T-helper 9 cell (primary cell): ENCODE measurements at regions not wholly inside any gene's neighbourhood (a gene's known extent, or its start where the extent isn't known, plus 50 kb on each side); places are given as distances from the start of the nearest gene placed in this dataset.

Experiments
- DNase-seq: peaks from one replicate; pipeline ENCODE4 v3.0.0-alpha.2; 2020

DNA sequence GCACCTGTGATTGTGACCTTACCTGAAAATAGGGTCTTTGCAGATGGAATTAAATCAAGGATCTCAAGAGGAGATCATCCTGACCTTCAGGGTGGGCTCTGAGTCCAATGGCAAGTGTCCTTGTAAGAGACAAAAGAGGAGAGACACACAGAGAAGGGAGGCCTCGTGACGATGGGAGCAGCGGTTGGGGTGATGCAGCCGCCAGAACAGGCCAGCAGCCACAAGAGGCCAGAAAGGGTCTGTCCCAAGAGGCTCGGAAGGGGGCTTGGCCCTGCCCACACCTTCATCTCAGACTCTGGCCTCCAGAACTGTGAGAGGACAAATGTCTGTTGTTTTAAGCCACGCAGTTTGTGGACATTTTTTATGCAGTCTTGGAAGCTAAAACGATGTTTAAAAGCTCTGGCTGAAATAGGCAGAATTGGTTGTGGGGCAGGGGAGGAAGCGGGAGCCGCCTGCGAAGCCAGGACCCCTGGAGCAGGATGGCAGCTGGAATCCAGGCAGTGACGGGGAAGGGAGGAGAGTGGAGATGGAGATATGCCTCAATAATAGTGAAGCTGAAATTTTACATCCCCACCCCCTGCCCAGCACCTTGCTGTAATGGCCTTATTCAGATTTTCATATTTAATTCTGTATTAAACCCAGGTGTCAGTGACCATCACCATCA is 216.4 kb downstream of the ANKRD60 start:
- no peak for DNase-seq

DNA sequence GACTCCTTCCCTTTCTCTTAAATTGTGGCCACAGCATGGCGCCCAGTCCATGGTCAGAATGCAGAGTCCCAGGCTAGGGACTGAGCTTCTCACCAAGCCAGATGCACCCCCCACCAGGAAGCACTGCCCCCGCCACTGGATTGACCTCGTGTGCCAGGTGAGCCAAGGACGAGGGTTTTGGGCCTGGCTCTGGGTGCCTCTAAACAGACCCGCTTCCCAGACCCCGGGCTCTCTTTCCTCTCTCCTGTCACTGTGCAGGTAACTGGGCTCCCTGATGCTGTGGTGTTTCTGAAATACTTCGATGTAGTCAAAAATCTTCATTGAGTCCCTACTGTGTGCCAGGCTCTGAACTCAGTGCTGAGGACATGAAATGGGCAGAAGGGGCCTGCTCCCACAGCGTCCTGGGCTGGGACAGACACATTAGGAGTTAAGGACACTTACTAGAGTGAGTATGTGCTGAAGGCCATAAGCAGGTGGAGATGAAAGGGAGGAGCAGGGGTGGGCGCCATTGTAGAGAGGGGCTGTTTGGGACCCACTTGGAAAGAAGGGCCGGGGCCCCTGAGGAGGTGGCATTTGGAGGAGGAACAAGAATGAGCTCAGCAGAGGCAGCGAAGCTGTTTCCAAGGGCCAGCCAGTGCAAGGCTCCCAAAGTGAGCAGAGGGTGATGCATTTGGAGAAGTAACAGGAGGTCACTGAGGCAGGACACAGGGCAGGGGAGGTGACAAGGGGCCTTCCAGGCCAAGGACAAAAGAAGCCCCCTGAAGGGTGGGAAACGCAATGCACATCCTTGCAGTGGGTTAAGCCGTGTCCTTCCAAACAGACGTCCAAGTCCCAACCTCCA is 217.1 kb downstream of the ANKRD60 start:
- no peak for DNase-seq

DNA sequence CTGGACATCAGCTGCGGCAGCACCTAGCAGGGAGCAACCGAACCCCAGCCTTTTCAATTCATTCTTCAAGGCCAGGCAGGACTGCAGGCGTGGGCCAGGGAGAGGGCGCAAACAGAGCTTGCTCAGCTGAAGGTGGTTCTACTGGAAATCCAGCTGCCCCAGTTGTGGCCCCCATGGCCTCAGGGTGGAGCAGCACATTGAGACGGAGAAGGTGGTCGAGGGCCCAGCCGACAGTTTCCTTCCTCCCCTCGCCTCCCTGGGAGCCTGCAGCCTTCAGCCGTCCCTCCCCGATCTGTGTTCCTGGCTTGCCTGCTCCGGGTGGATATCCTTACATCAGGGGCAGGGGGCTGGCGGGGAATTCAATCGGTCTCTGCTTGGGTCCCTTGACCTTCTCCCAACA is 217.8 kb downstream of the ANKRD60 start:
- DNase-seq: no peak

DNA sequence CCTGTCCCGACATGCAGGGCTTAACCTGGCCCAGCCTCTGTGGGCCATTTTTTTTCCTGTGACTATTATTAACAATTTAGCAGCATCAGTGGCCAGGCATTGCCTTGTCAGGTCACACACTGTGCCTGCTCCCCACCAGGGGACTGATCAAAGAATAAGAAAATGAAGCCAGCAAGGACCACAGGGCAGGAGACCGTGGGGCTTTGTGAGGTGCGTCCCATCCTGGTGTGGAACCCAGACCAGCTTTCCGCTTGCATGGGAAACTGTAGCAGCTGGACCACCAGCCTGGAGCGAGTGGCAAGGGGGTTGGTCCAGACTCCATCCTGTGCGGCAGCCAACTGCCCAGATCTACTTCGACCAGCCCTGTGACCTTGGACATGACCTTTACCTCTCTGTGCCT is 218.3 kb downstream of the ANKRD60 start:
- no peak for DNase-seq

DNA sequence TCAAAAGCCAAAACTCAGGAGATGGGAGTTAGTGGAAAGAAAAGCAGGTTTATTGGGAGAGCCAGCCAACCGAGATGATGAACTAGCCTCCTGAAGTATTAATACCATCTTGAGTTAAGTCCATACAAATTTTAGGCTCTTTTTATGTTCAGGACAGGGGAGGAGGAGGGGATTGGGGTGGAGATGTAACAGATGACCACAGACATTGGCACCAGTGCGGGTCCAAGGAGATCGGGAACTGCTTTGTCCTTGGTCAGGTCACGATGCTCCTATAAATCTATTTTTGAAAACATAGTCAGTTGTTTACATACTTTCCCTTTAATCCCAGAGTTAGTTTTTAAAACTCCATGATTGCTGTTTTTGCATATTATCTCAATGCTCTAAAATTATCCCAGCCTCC is 219.6 kb downstream of the ANKRD60 start:
- no peak for DNase-seq

DNA sequence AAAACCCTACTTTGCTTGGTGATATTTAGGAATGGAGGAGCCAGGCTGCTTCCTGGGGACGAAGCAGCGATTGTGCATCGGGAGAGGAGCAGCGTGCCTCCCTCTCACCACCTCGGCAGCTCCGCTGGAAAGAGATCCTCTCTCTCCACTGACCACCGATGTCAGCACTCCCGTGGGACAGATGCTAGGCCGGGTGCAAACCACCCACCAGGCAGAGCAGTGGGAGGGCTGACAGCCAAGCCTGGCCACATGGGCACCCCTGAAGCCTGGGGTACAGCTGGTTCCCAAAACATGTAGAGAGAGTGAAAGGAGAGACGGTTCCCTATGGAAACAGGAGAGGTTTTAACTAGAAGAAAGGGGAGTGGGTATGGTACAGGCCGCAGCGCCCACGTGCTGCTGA is 220.0 kb downstream of the ANKRD60 start:
- DNase-seq: no peak

DNA sequence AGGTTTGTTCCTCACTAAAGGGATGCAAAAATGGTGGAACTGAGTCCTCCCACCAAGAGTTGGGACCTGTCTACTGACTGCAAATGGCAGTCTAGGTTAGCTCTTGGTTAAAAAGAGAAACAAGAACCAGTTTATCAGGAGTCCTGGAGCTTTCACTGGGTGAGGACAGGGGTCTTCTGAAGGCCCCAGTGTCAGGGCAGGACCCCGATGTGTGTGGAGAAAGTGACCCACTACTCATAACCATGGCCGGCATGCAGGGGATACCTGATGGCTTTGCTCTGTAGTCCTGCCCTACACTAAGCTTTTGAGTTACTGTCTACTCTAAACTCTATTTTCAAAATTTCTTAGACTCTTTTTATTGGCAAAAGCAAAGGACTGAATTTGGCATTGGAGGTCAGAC is 220.5 kb downstream of the ANKRD60 start:
- DNase-seq: no peak

DNA sequence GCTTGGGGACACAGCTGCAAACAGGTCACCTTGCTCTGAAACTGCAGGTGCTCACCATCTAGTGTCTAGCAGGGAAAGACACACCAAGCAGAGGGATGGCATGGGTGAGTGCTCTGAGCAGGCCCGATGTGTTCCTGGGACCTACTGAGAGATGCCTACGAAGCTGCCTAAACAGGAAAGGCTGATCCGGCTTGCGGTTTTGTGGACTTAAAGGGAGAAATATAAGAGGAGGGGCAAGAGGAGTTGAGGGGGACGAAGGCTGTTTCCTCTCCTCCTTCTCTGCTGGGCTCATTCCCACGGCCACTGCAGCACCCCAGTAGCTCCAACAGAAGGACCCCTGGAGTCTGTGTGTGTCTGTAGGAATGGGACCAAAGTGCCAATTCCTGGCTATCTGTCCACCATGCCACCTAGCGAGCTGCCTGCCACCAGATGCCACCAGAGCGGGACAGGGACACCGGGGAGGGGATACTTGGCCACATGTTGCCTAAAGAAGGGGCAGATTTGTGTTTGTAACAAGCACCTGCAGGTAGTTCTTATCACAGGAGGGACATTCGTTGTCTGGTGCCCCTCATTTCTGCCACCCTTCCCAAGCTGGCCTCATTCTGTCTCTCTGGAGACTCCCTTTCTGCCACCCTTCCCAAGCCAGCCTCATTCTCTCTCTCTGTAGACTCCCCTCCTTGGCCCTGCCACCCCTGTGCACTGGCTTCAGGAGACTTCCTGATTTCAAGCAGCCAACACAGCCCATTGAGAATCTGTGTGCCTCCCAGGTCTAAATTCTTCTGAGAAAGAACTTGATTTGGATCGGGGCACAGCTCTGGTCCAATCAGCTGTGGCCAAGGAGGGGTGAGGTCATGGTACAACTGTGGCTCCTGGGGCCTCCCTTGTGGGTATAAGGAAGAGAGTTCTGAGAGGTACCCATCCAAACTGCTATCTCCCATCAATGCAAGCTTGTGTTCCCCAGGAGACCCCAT is 221.8 kb downstream of the ANKRD60 start:
- no peak for DNase-seq

DNA sequence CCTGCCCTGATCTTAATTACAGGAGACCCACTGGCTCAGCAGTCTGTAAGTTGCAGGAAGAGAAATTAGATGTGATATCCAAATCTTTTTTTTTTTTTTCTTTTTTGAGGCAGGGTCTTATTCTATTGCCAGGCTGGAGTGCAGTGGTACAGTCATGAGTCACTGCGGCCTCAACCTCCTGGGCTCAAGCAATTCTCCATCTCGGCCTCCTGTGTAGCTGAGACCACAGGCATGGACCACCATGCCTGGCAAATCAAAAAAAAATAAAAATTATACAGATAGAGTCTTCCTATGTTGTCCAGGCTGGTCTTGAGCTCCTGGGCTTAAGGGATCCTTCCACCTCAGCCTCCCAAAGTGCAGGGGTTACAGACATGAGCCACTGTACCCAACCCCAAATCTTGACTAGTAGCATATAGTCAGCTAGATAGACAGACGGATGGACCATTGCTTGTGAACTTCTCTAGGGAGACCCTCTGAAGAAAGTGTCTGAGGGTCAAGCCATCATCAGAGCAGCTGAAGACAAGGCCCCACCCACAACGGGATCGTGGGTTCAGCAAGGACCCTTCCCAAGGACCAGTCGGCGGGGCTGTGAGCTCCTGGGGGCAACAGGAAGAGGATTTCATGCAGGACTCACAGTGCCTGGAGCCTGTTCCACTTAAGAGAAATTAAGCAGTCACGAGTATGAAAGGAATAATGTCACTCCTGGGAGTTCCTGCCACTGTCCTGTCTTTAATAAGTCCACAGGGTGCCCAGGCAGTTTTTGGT is 222.7 kb downstream of the ANKRD60 start:
- DNase-seq: no peak

DNA sequence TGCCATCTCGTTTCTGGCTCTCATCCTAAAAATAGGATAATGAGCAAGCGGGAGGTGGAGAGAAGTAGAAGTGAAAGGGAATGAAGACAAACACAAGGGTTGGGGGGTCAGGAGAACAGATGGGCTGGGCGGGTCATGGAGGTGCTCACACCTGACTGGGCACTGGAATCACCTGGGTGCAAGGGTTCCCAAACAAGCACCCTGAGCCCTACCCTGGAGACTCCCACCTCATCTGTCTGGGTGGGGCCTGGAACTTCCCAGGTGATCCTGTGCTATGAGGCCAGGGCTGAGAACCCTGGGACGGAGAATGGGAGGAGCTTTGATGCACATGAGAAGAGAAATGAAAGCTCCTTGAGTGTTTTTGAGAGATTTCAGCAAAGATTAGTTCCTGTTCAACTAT is 223.6 kb downstream of the ANKRD60 start:
- no peak for DNase-seq

DNA sequence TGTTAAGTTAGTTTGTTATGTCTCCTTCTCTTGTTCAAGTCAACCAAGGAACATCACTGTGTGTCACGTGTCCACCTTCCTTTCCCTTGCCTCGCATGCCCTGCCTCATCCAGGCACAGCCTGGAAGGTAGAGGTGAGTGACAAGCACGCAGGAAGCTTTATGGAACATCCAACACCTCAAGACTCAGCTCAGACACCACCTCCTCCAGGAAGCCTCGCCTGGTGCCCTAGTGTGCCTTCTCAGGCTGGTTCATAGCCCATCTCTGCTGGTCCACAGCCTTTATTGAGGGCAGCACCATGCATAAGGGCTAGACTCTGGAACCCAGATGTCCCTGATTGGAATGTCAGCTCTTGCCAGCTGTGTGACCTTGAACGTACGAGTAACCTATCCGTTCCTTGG is 224.3 kb downstream of the ANKRD60 start:
- no peak for DNase-seq

DNA sequence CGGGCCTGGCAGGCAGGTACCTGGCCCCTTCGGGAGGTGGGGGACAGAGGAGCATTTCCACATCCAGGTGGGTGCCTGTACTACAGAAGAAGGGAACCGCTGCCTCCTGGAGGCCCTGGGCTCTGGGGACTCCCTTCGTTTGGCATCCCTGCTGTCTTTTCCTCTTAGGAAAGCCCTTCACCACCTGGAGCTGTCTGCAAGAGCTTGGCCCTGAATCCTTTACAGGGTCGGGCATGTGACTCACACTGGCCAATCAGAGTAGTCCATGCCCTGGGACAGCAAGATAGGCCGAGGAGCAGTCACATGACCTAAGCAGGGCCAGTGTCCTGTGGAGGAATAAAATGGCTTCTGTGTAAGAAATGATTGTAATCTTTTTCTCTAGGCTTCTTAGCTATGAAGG is 224.9 kb downstream of the ANKRD60 start:
- DNase-seq: no peak

DNA sequence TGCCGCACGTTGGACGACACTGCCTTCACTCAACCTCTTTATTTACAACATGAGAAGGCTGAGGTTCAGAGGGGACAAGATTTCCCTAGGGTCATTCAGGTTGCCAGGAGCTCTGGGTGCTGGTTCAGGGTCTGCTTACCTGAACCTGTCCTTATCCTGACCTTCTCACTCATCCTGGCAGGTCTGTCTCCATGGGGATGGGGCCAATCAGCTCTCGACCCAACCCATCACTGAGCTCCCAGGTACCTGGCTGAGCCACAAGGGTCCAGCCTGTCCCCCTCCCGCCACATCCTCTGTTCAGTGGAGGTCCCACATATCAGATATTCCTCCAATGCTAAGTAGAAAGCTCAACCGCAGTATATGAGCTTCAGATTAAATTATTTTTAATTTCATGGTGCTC is 225.6 kb downstream of the ANKRD60 start:
- DNase-seq: no peak

DNA sequence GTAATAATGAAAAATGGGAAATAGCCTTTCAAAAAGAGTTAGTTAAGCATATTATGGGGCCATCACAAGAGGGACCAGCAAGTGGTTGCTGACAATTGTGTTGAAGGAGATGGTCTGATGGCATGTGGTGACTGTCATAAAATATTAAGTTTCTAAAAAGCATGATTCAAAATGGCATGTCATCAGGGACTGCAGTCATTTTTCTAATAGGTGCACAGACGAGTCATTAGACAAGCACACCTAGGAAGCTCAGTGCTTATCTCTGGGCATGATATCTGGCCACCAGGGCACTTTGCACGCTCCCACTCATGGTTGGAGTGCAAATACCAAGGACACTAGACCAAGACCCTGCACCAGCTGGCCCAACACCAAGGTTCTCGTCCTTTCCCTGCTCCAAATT is 226.5 kb downstream of the ANKRD60 start:
- DNase-seq: no peak

DNA sequence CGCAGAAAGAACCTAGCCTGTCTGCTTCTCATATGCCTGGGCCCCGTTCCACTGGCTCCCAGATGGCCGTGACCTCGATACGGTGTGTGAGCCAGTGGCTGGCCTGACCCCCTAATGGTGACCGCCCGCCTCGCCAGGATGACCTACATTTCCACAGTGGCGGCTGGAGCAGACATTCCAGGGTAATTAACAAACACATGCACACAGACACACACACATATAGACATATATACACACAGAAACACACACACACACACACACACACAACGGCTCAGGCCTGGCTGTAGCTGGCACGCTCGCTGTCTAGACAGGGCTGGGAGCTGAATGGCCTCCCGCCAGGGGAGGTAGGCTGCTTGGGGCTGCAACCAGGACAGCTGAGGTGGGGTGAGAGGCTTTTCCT is 227.1 kb downstream of the ANKRD60 start:
- no peak for DNase-seq

DNA sequence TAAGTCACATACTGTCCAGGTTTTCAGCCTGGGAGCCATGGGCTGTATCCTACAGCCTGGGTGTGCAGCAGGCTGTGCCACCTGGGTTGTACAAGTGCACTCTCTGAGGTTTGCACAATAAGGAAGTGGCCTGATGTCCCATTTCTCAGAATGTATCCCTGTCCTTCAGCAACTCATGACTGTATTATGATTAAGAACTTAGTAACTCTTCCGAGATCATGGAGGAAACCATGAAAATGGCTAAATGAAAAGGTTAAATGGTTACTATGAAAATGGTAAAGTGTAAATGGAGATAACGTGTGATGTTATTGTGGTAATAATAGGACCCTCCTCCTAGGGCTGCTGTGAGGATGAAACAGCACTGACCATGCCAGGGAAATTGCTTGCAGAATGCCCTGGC is 227.6 kb downstream of the ANKRD60 start:
- DNase-seq: no peak

DNA sequence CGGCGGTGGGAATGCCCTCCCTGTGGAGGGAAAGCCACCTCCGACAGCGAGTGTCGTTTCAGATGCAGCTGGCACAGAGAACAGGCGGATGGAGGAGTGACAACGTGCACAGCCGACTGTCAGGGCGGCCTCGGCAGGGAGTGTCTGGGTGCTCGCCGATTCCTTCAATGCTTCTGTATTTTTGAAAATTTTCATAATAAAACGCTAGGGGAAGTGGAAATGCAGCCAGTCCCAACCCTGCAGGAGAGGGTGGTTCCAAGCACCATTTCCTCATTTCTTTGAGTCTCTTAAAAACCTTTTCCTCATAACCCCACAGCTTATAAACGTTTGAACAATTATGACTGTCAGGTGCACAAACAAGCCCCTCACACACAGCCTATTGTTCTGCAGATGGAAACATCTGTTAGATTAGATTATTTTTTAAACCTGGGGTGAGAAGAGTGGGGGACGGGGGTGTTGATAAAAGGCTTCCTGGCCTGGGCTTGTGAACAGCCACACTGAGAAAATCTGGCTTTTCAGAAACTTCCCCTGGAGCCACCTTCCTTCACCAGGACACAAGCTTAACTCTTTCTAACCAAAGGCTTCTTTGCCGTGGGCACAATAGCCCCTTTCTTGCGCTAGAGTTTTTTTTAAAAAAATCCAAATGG is 228.9 kb downstream of the ANKRD60 start:
- DNase-seq: no peak

DNA sequence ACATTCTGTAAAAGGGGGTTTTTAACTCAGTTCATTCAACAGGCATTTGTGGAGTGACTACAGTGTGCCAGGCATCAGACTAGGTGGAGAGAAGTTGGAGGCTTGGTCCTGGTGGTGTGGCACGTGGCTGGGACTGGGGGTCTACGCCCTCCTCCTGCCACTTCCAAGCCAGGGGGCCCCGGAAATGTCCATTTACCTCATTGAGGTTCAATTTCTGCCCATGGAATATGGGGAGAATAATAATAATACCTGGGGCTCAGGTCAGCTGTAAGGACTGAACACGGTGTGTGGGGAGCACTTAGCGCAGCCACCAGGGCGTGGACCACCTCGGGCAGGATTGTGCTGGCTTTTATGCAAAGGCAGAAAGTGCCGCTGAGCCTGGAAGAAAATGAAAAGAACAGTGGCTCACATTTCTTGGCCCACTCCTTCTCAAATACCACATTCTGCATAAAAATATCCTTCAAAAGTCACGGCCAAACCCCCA is 229.4 kb downstream of the ANKRD60 start:
- DNase-seq: no peak

DNA sequence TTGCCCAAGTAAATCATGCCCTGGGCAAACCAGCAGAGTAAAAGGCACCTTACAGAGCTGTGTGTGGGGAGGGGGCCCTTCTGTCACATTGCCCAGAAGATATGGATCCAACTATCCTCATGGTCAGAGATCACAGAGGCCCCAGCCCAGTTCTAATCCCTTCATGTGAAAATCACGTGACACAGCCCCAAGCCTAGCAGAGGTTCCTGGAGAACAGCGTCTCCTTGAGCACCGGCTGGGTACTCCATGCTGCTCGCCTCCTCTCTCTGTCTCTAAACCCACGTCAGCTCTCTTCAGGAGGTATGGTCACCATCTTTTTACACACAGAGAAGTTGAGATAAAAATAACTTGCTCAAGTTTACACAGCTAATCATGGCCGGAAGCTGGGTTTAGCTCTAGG is 230.2 kb downstream of the ANKRD60 start:
- DNase-seq: no peak

DNA sequence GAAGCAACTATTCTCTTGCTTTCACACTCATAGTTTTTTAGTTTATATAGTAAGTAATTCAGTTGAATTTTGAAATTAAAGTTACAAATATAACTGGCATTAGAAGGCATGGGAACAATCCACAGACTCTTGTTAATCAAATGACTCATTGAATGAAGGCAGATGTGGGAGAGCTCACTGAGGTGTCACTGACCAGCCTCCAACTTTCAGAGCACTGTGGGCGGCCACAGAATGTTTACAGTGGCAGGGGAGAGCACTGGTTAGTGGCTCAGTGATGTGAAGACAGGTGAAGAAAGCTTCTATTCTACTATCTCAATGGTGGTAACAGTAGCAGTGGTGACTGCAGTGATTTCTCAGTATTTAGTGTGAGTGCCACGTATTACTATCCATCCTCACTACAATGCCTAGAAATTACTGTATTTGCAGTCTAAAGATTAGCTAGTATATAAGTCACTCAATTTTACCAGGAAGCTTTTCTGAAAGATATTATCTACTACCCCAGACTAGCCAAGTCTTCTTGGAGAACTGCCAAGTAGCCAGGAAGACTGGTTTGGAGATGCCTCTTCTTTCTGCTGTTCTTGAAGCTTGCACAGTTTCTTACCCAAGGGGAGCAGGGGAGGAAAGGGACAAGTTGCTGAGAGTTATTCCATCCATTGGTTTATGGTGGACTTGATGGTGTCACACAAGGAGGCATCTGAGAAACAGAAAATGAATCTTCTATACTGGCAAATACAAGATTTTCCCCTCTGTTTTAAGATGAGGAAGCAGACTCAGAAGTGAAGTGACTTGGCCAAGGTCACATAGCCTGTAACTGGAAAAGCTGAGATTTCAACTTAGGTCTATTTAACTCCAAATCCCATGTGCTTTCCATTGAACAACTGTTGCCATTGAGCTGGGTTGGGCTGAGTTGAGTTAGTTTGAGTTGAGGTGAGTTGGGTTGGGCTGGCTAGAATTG is 231.2 kb downstream of the ANKRD60 start:
- no peak for DNase-seq

DNA sequence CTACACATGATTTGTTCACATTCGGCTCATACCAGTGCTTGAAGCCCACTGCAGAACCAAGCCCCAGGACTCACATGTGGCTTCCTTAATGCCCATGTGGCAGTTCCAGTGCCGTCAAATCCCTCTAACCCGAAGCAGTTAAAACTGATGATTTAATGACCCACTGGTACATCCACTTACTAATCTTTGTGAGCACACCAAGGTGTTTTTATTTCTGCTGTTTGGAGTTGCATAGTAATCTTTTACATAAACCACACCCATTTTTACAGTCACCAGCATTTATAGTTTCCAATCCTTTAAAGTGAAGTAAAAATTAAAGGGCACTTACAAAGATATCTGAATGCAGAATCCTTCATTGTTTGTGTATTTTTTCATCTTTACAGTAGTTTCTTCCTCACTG is 232.0 kb downstream of the ANKRD60 start:
- DNase-seq: no peak
